ENCODE measurements at regions not wholly inside any gene's neighbourhood (a gene's known extent, or its start where the extent isn't known, plus 50 kb on each side); places are given as distances from the start of the nearest gene placed in this dataset.

- TF ChIP-seq REST (IDR thresholded peaks at IDR 0.05; ENCODE audit: insufficient read depth in 1 of 2, low read depth in 2 of 2, low read length in 1 of 2) (no peak), POLR2AphosphoS5 (IDR thresholded peaks at IDR 0.05; ENCODE audit: low read depth, low read length) (no peak)
Observed at GRCh38 chr3:104168386-104168785, 1198.3 kb upstream of the ALCAM start.
